GM12874 (cell line): ENCODE measurements at regions not wholly inside any gene's neighbourhood (a gene's known extent, or its start where the extent isn't known, plus 50 kb on each side); places are given as distances from the start of the nearest gene placed in this dataset.

Experiments
- TF ChIP-seq, protein P1 (sequence below): IDR thresholded peaks from 2 replicates; pipeline ENCODE4 v1.5.1; 2011; ENCODE audit warnings: low read depth, mild to moderate bottlenecking, control low read depth, low read length, moderate library complexity; ENCODE audit not compliant: insufficient read depth

DNA sequence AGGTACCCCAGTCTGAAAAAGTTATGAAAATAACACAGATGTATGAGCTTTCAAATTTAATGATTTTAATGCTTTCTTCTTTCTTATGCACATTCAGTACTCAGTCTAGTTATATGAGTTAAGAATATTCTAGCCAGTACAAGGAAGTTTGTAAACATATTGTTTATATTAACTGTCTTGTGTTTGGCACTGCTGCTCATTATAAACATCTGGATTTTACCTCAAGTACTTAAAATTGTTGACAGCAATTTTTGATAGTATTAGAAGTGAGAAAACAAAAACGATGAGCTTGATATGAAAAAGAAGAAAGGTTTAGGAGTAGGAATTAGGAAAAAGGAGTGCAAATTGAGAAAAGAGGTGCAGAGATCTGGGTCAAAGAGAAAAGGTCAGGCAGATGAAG, 293.3 kb downstream of the C3orf38 start:
- TF ChIP-seq, protein P1, sequence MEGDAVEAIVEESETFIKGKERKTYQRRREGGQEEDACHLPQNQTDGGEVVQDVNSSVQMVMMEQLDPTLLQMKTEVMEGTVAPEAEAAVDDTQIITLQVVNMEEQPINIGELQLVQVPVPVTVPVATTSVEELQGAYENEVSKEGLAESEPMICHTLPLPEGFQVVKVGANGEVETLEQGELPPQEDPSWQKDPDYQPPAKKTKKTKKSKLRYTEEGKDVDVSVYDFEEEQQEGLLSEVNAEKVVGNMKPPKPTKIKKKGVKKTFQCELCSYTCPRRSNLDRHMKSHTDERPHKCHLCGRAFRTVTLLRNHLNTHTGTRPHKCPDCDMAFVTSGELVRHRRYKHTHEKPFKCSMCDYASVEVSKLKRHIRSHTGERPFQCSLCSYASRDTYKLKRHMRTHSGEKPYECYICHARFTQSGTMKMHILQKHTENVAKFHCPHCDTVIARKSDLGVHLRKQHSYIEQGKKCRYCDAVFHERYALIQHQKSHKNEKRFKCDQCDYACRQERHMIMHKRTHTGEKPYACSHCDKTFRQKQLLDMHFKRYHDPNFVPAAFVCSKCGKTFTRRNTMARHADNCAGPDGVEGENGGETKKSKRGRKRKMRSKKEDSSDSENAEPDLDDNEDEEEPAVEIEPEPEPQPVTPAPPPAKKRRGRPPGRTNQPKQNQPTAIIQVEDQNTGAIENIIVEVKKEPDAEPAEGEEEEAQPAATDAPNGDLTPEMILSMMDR = no peak

DNA sequence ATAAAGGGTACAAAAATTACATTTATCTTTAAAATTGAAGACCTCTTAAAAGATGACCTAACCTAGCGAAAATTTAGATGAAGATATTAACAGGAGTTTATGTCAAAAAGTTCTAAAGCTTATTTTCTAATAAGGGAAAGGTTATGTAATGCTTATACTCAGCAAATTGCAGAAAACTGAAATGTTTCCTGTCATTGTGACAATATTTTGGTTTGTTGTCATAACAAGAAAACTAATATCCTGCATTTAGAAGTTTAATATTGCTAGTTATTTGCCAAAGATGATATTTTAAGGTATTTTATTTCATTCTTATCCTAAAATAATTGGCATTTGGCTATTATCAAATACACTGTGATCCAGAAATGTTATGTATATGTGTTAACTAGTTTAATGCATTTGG, 294.5 kb downstream of the C3orf38 start:
- TF ChIP-seq, protein P1 = no peak

DNA sequence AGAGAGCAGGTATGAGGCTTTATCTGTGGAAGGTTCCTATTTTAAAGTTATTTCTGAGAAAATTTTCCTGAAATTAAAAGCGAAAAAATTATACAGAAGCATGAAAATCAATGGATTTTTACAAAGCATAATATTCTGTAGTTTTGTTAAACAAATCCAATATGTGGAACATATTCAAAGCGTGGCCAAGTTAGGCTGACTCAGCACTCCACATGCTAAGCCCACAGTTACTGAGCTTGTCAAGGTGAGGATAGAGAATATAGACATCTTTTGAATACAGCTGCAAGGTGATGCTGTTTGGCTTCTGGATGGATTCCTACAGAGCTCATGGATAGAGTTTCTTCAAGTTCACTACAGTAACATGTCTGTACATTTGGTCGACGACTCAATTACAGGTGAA, 302.5 kb downstream of the C3orf38 start:
- TF ChIP-seq, protein P1 = no peak

DNA sequence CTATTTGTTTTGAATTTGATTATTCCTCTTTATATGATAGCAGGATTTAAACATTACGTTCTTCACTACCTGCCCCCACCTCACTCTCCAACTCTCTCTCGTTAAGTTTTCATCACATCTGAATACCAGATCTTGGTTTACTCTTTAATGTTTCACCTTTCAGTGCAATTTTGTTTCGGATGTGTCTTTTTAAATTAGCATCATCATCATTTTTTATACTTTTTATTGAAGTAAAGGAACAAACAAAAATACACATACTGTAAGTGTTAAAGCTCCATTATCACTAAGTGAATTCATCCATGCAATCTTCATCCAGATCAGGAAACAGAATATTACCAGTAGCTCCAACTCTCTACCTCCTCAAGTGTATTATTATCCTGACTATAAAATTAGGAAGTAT, 310.6 kb downstream of the C3orf38 start:
- TF ChIP-seq, protein P1 = no peak

DNA sequence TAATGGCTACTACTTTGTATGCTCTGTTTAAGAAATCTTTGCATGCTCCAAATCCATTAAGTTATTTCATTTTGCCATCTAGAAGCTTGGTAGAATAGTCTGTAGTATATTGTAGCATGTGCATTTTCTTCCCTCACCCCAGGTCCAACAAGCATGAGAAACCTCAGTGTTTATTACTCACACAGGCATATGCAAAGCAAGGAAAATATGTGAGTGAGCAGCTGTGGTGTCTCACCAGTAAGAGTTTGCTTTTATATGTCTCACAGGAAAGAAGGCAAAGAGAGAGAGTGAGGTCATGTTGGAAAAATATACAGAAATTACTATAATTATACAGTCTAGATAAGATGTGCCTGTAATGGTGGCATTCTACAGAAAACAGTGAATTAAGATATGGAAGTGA, 312.5 kb downstream of the C3orf38 start:
- TF ChIP-seq, protein P1 = no peak

DNA sequence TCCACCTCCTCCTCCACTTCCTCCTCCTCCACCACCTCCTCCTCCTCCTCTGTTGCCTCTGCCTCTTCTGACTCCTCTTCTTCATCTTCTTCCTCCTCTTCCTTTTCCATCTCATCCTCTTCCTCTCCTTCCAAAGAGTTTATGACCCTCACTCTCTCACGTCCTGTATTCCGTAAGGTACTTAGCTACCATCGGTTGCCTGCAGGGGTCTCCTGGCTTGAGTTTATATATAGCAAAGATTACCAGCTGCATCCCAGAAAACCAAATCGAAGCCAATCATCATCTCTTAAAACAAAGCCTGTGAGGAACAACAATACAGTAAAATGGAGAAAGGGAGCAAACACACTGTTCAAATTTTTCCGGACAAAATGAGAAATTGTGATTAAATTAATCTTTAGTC, 317.4 kb downstream of the C3orf38 start:
- TF ChIP-seq, protein P1 = no peak

DNA sequence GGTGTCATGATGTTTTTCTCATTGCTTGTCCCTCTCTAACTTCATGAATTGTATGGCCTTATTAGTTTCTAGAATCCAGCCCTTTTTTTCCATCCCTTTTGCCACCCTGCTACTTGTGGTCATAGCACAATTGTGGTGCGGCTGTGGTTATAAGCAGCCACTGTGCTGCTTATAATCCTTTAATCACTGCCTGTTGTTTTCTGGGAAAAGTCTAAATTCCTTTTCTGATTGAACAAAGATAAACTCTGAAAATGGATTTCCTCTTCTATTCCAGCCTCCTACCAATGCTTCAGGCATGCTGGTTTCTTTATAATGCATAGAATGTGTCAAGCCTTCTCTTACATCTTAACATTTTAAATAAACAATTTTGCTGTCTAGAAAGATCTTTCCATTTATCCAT, 319.5 kb downstream of the C3orf38 start:
- TF ChIP-seq, protein P1 = no peak

DNA sequence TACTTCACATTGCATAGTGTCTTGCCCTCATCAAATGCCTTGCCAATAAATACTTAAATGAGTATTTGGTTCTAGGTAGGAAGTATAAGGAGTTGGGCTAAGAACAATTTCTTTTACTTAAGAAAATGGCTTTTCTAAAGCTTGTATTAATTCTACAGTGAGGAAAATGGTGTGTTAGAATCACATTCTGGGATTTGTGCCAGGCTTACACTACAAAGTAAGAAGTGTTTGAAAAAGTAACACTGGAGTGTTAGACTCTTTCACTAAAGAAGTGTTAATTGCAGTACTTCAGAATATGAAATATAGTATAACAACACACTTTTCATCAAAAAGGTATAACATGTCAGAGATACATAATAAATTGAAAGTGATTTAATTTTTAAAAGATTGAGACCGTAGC, 328.7 kb downstream of the C3orf38 start:
- TF ChIP-seq, protein P1 = no peak
